ENCODE measurements at regions not wholly inside any gene's neighbourhood (a gene's known extent, or its start where the extent isn't known, plus 50 kb on each side); places are given as distances from the start of the nearest gene placed in this dataset.

DNA sequence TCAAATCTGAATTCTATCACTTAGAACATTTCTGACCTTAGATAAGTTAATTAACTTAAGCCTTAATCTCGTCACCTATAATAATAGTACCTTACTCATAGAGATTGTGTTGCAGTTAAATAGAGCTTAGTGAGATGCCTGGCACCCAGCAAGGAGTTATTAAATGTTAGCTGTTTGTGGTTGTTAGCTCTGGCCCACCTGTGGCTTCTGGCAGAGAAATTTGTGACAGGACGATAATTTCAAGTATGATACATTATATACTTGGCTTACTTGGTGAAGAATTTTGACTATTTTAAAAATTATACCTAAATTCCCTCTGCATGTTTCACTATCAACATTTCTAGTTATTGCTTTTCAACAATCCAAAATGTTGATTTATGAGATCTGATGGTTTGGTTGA is 102.9 kb upstream of the CEP162 start:
- TF ChIP-seq CTCF (optimal IDR thresholded peaks at IDR 0.05 in 1 of 3, IDR thresholded peaks at IDR 0.05 in 1 of 3, conservative IDR thresholded peaks at IDR 0.05 in 1 of 3; ENCODE audit: extremely low read depth in 1 of 3, insufficient read depth in 2 of 3, low read length in 3 of 3): no peak
- no peak for TF ChIP-seq EZH2 (IDR thresholded peaks at IDR 0.05; ENCODE audit: low read length)

All from keratinocyte (primary cell).